Smooth muscle cell (in vitro differentiated cells): ENCODE measurements at regions not wholly inside any gene's neighbourhood (a gene's known extent, or its start where the extent isn't known, plus 50 kb on each side); places are given as distances from the start of the nearest gene placed in this dataset.
"Not testable (repeated sequence)": the region's sequence is repeated elsewhere in the genome, so short reads cannot be mapped to it uniquely, and the experiment has no call there.

Experiments
- DNase-seq: peaks from one replicate; lab custom pipeline; 2025; ENCODE audit not compliant: unreplicated experiment; lab: John Stamatoyannopoulos, UW
- H2AFZ ChIP-seq: fragments of 200-600 bp; sonication (generic); 2 replicates; pipeline ENCODE4 v1.6.0; 2016; ENCODE audit warnings: antibody characterized with exemption, low read depth, mild to moderate bottlenecking
- H3F3A ChIP-seq: fragments of 200-600 bp; sonication (generic); 2 replicates; pipeline ENCODE4 v1.6.0; 2017; ENCODE audit warnings: antibody characterized with exemption, low read depth
- H3K27ac ChIP-seq: fragments of 200-600 bp; sonication (generic); 2 replicates; pipeline ENCODE4 v1.5.1; 2016; ENCODE audit warnings: low read depth, mild to moderate bottlenecking
- H3K27me3 ChIP-seq: fragments of 200-600 bp; sonication (generic); 2 replicates; pipeline ENCODE4 v1.6.1; 2016; ENCODE audit warnings: low read depth, mild to moderate bottlenecking
- H3K36me3 ChIP-seq: fragments of 200-600 bp; sonication (generic); 2 replicates; pipeline ENCODE4 v1.5.1; 2016; ENCODE audit warnings: low read depth
- H3K4me1 ChIP-seq: fragments of 200-600 bp; sonication (generic); 2 replicates; pipeline ENCODE4 v1.5.1; 2016; ENCODE audit warnings: low read depth
- H3K4me2 ChIP-seq: fragments of 200-600 bp; sonication (generic); 2 replicates; pipeline ENCODE4 v1.6.0; 2016; ENCODE audit warnings: mild to moderate bottlenecking
- H3K4me3 ChIP-seq: fragments of 200-600 bp; sonication (generic); 2 replicates; pipeline ENCODE4 v1.5.1; 2016; ENCODE audit warnings: mild to moderate bottlenecking
- H3K79me2 ChIP-seq: fragments of 200-600 bp; sonication (generic); 2 replicates; pipeline ENCODE4 v1.6.0; 2016; ENCODE audit warnings: low read depth, mild to moderate bottlenecking
- H3K9ac ChIP-seq: fragments of 200-600 bp; sonication (generic); 2 replicates; pipeline ENCODE4 v1.6.0; 2016; ENCODE audit warnings: low read depth
- H3K9me3 ChIP-seq: fragments of 200-600 bp; sonication (generic); replicated peaks from 2 replicates; pipeline ENCODE4 v1.5.1; 2016; ENCODE audit warnings: low read depth
- H4K20me1 ChIP-seq: fragments of 200-600 bp; sonication (generic); 2 replicates; pipeline ENCODE4 v1.6.0; 2016; ENCODE audit warnings: low read depth
- WGBS: methylation state at CpG from one replicate; pipeline ENCODE4 v1.1.7; 2016; ENCODE audit warnings: low lambda C conversion rate; 5-methylcytosine and 5-hydroxymethylcytosine counted together
- TF ChIP-seq, protein P1 (sequence below): fragments of 200-600 bp; sonication (generic); IDR thresholded peaks from 2 replicates; pipeline ENCODE4 v1.5.1; 2017; ENCODE audit warnings: borderline replicate concordance, mild to moderate bottlenecking, antibody characterized with exemption; ENCODE audit not compliant: insufficient read depth, poor library complexity, severe bottlenecking

DNA sequence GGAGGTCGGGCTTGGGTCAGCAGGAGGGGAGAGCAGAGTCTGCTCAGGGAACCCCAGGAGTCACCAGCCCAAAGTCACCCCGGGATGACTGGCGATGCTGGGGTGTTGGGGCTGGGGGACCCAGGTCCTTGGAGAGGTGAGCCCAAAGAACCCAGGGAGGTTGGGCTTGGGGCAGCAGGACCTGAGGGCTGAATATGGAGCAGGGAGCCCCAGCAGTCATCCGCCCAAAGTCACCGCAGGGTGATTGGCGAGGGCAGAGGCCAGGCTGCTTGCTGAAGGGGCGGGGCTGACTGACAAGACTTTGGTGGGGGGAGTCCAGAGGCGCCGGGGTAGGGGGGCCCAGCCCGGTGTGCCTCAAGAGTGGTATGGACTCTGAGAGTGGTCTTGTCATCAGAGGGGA lies 151.2 kb downstream of the TBC1D2B start:
- not testable (repeated sequence) for H4K20me1 ChIP-seq

DNA sequence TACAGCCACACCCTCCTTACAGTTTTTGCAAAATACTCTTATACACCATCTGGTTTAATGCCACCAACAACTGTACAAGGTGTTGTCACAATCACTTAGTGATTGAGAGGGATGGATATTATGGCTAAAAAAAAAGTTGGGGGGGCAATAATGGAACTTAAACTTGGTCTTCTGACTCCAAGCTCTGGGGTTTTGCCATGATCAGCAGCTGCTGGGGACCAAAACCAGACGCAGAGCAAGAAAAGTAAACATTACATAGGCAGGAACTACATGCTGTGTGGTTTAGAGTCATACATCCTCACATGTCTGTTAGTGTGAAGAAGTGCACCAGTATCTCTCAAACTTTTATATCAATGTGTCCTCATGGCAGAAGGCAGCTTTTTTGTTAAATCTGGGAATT lies 152.4 kb downstream of the TBC1D2B start:
- not testable (repeated sequence) for H3K79me2 ChIP-seq, H2AFZ ChIP-seq, H3K9ac ChIP-seq, H3K4me1 ChIP-seq, H3F3A ChIP-seq, H3K27me3 ChIP-seq, H3K4me3 ChIP-seq, H3K4me2 ChIP-seq, H3K36me3 ChIP-seq, H4K20me1 ChIP-seq, DNase-seq, H3K9me3 ChIP-seq, H3K27ac ChIP-seq
- WGBS = 24% methylated on average over 1 of the region's 1 CpG

More for the DNA sequence above, 151.2 kb downstream of the TBC1D2B start:
- WGBS = 100% methylated on average over 3 of the region's 10 CpGs
- H3K4me1 ChIP-seq, H3K79me2 ChIP-seq, H3K9ac ChIP-seq, H3F3A ChIP-seq, H3K4me3 ChIP-seq, DNase-seq, H3K4me2 ChIP-seq, H3K9me3 ChIP-seq, H3K27me3 ChIP-seq, H3K36me3 ChIP-seq, H2AFZ ChIP-seq, H3K27ac ChIP-seq: not testable (repeated sequence)

DNA sequence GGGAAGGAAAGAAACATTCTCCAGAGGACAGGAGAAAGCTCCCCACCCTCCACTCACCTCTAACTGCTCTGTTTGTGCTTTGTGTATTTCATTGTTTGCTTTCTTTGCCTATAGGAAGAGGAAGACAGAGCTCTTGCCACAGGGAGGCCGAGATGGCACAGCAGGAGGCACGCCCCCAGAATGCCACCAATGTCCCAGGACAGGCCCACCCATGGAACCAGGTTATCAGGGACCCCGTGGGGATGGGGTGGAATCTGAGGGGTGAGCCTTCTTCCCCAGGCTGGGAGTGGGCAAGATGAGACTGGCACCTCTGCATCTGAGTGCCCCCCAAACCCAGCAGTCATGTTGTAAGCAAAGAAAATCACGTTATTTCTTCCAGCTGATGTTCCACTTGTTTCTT lies 155.8 kb downstream of the TBC1D2B start:
- H3K4me3 ChIP-seq = no peak overlapping the region
- H3K27me3 ChIP-seq = no peaks in the 10 kb centered on the region
- H3K4me1 ChIP-seq = no peaks in the 10 kb centered on the region
- H3F3A ChIP-seq = no peaks in the 10 kb centered on the region
- no peak for DNase-seq
- H3K9me3 ChIP-seq = no peaks in the 10 kb centered on the region
- H2AFZ ChIP-seq = no peak overlapping the region
- no peak overlapping the region for H3K9ac ChIP-seq
- no peaks in the 10 kb centered on the region for H4K20me1 ChIP-seq
- TF ChIP-seq, protein P1, sequence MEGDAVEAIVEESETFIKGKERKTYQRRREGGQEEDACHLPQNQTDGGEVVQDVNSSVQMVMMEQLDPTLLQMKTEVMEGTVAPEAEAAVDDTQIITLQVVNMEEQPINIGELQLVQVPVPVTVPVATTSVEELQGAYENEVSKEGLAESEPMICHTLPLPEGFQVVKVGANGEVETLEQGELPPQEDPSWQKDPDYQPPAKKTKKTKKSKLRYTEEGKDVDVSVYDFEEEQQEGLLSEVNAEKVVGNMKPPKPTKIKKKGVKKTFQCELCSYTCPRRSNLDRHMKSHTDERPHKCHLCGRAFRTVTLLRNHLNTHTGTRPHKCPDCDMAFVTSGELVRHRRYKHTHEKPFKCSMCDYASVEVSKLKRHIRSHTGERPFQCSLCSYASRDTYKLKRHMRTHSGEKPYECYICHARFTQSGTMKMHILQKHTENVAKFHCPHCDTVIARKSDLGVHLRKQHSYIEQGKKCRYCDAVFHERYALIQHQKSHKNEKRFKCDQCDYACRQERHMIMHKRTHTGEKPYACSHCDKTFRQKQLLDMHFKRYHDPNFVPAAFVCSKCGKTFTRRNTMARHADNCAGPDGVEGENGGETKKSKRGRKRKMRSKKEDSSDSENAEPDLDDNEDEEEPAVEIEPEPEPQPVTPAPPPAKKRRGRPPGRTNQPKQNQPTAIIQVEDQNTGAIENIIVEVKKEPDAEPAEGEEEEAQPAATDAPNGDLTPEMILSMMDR = no peak
- 84% methylated on average over 4 of the region's 4 CpGs for WGBS
- H3K79me2 ChIP-seq = no peaks in the 10 kb centered on the region
- H3K27ac ChIP-seq = no peak overlapping the region
- H3K36me3 ChIP-seq = no peaks in the 10 kb centered on the region
- no peak overlapping the region for H3K4me2 ChIP-seq

DNA sequence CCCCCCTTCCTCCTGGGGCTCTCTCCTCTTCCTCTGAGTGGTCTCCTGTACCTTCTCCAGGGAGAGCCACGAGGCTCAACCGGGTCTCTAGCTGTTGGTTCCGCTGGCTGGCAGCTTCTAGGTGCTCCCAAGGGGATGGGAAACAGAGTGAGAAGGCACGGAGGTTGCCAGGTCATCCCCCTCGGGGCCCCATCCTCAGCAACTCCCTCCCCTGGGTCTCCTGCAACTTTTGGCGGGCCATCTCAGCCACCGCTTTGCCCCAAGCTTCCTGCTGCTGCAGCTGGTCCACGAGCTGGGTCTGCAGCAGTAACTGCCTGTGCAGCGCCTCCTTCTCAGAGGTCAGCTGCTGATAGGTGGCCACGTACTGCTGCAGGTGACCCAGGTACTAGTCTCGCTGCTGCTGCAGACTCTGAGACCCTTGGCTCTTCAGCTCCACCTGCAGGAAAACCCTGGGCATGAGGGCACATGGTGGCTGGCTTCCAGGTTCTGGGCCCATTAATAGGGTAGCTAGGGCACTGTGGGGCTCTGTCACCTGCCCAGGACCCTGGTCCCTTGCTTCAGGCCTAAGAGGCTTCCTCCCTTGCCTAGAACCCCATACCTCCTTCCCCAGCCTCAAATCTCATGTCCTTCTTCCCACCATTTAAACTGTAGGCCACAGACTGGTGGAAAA lies 160.4 kb downstream of the TBC1D2B start:
- H3K36me3 ChIP-seq, H4K20me1 ChIP-seq, H3K4me3 ChIP-seq, H3F3A ChIP-seq, H3K9ac ChIP-seq, H3K4me2 ChIP-seq, H2AFZ ChIP-seq, H3K9me3 ChIP-seq, DNase-seq, H3K27ac ChIP-seq, H3K4me1 ChIP-seq, H3K79me2 ChIP-seq, H3K27me3 ChIP-seq: not testable (repeated sequence)
- 81% methylated on average over 10 of the region's 11 CpGs for WGBS

DNA sequence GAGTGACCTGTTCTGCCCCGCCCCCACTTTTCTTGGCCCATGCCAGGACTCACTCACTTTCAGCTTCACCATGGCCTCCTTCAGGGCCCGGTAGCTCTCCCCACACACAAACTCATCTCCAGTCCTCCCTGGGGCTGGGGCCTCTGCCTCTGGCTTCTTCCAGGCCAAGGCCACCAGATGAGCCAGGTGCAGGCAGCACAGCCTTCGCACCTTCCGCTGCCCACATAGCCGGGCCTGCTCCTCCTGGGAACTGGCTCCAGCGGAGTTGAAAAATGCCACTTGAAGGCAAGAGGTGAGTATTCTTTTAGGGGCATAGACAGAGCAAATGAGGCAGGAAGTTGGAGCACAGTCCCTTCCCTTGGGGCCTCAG lies 161.6 kb downstream of the TBC1D2B start:
- not testable (repeated sequence) for H4K20me1 ChIP-seq, H3K4me2 ChIP-seq, H3K4me1 ChIP-seq, H3K9ac ChIP-seq, H3K4me3 ChIP-seq, H3F3A ChIP-seq, H3K9me3 ChIP-seq, H3K79me2 ChIP-seq, H3K27me3 ChIP-seq, H3K27ac ChIP-seq, H3K36me3 ChIP-seq, H2AFZ ChIP-seq, DNase-seq
- 93% methylated on average over 6 of the region's 6 CpGs for WGBS
